Breast epithelium (tissue), 3 donors: ENCODE measurements at regions not wholly inside any gene's neighbourhood (a gene's known extent, or its start where the extent isn't known, plus 50 kb on each side); places are given as distances from the start of the nearest gene placed in this dataset.

Experiments
- CTCF ChIP-seq, 3 donors: fragments of 450-650 bp; IDR thresholded peaks; one replicate each; pipeline ENCODE4 v1.5.1; 2016 to 2017; ENCODE audit warnings: antibody characterized with exemption in 3 of 3, mild to moderate bottlenecking in 3 of 3, moderate library complexity in 3 of 3
- POLR2A ChIP-seq: fragments of 450-650 bp; IDR thresholded peaks from one replicate; pipeline ENCODE4 v1.6.1; 2016; ENCODE audit warnings: antibody characterized with exemption, mild to moderate bottlenecking, moderate library complexity
- POLR2AphosphoS5 ChIP-seq, 3 donors: sonication (generic); formaldehyde crosslinking; IDR thresholded peaks; one replicate each; pipeline ENCODE4 v1.6.1; 2017; ENCODE audit warnings: antibody characterized with exemption in 3 of 3

- TF ChIP-seq CTCF (IDR thresholded peaks at IDR 0.05) (no peak), POLR2AphosphoS5 (IDR thresholded peaks at IDR 0.05) (no peak), POLR2A (no peak)
Observed at GRCh38 chr12:89231686-89232085, 120.6 kb downstream of the DUSP6 start.
